ENCODE measurements at regions not wholly inside any gene's neighbourhood (a gene's known extent, or its start where the extent isn't known, plus 50 kb on each side); places are given as distances from the start of the nearest gene placed in this dataset.

DNA sequence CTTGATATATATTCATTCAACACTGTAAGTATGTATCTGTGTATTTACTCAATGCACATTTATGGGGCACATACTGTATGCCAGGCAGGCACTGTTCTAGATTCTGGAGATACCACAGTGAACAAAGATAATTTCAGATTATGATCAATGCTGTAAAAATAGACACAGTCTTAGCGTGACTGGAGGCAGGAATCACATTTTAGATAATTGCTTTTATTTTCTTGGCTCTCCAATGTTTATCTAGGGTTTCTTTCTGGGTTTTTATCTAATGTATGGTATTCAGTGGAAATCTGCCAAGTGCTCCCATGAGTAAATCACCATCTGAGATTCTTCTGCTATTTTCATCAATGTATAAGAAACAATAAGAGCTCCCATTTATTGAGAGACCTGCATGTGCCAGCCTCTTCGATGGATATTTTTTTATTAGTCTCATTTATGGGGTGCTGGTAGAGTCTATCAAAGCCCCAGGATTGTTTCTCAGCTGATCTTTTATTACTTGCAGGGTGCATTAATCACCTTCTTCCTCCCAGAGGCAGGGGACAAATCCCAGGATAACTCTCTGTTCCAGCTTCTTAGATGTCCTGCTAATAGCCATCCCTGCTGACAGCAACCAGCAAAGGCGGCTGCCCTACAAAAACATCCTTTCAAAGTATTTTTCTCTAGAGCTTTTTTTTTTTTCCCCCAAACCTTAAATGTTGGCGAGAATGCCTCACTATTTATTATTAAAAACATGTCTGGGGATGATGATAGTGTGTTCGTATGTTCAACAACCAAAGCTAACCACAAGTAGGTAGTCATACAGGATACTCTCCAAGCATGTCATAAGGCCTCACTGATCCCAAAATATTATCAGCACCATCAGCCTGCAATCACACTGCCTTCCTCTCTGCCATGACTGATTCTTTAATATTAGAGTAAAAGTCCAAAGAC, 331.0 kb upstream of the RASGRP1 start:
- no peak for DNase-seq

GRCh38 chr15:38896647-38897046, 332.0 kb upstream of the RASGRP1 start:
- no peak for DNase-seq

DNA sequence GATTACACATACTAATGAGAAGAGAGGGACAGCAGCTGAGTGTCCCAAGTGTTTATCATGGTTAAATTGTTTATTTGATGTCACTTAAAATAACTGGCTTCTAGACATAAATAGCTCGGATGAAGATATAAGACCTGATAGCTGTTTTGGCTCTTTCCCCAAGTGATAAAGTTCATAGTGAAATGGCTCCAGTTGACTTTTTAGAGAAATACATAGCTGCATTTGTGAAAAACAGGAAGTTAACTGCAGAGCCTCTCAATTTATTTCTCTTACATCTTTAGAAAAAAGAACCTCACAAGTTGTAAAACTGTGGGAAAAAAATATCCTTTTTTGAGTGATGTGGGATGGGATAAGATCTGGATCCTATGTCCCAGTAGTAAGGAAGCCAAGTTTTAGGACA, 332.9 kb upstream of the RASGRP1 start:
- DNase-seq = no peak

DNA sequence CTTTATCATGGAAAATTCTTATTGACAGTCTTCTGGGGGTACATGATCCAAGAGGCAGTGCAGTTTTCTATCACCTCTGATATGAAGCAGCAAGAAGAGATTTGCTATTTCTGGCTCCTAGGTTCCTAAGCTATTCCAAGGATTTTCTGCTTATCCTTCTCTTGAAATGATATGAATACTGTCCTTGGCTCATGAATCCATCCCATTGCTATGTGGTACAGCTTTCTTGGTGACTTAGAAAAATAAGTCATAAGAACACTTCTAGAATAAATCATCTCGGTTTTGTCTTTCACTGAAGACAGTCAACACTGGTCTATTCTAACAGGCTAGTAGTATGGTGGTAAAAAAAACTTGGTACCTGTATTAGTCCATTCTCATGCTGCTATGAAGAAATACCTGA, 333.6 kb upstream of the RASGRP1 start:
- no peak for DNase-seq

DNA sequence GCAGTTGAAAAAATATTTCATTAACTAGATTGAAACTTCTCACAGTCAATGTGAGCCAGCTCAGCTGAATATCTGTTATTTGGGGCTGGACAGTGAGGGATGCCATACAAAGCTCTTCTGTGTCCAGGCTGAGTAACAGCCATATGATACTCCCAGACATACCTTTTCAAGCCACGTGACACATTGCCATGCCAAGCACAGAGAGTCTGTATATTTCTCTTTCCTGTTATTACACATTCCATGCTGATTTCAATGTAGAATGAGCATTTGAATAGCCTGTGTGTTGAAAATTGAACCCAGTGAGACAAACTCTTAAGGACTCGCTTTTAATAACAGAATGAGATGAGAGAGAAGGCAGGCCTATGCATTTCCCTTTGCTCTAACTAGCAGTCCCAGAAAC, 334.7 kb upstream of the RASGRP1 start:
- DNase-seq = no peak

DNA sequence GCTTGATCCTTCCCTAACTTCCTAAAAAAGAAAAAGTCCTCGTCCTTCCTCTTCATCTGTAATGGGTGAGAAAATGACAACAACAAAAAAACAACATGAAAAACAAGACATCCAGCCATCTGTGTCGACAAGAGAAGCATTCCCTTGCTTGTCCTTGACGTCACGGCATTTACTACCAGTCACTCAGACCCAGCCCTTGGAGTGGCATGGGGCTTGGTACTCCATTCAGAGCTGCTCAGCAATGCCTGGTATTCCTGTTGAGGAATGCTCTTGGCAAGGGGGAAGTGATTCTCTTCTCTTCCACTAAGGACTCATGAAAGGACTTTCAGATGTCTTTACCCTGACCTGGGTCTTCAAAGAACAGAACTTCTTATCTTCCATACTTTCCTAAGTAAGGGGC, 339.7 kb upstream of the RASGRP1 start:
- DNase-seq = no peak

- no peak for DNase-seq
Measured at GRCh38 chr15:38905632-38906031, 341.0 kb upstream of the RASGRP1 start.

- no peak for DNase-seq
Measured at GRCh38 chr15:38920966-38921365, 356.4 kb upstream of the RASGRP1 start.

- DNase-seq = no peak
Measured at GRCh38 chr15:38921471-38921870, 356.9 kb upstream of the RASGRP1 start.

DNA sequence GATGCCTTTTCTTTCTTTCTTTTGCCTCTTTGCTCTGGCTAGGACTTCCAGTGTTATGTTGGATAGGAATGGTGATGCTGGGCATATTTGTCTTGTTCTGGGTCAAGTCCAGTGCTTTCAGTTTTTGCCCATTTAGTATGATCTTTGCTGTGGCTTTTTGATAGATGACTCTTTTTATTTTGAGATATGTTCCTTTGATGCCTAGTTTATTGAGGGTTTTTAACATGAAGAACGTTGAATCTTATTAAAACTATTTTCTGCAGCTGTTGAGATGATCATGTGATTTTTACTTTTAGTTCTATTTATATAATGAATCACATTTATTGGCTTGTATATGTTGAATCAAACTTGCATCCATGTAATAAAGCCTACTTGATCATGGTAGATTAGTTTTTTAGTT, 363.8 kb upstream of the RASGRP1 start:
- DNase-seq = no peak

GRCh38 chr15:38930851-38931572, 366.4 kb upstream of the RASGRP1 start:
- DNase-seq = no peak

GRCh38 chr15:38941399-38941953, 376.9 kb upstream of the RASGRP1 start:
- no peak for DNase-seq

GRCh38 chr15:38944536-38944935, 379.9 kb upstream of the RASGRP1 start:
- DNase-seq = no peak

DNA sequence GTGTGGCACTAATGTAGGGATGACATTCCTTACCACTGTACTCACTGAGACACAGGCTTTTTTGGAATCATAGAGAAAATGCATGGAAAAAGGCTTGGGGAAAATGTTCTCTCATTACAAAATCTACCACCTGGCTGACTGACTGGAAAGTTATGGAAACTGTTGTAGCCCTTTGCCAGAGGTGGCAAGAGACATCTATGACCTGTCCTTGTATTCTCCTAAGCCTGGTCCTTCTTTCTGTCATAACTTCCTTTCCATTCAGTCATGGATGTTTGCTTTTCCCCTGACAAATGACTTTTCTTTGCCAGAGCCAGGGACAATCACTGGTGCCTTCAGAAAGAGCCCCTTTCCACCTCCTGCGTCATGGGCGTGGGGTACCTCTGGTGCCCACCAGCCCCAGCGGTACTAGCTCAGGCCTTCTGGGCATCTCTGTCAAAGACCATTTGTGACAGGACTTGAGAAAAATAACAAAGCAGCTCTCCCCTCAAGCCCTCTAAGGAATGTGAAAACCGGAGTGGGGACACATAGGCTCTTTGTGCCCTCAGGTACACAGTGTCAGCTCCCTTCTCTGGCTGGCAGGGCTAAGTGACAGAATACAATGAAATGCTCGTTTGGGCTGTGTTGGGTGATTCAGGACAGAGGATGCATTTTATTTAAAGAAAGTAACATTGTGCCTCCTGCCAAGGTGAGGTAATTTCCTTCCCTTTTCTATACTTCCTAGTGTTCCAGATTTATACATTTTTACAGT, 381.1 kb upstream of the RASGRP1 start:
- DNase-seq = no peak

GRCh38 chr15:38954090-38954489, 389.5 kb upstream of the RASGRP1 start:
- no peak for DNase-seq

GRCh38 chr15:38961456-38961855, 396.8 kb upstream of the RASGRP1 start:
- DNase-seq = no peak

DNA sequence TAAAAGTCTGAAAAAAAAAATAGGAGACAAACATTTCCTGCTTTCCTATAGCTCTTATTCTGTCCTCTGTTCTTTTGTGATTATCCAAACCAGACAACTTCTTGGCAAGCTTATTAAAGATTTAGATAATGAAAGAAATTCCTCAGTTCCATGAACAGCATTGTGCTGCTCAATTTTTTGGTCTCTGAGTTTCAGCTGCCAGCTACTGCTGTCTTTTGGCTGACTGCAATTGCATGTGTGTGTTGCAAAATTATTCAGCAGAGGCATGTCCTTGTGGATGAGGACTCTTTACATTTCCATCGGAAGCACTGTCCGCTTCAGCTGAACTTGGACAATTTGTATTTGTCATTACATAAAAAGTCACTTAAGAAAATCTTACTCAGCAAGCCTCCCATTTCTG, 397.3 kb upstream of the RASGRP1 start:
- no peak for DNase-seq

- DNase-seq = no peak
Measured at GRCh38 chr15:38972831-38973230, 408.2 kb upstream of the RASGRP1 start.

- no peak for DNase-seq
Measured at GRCh38 chr15:38975282-38975990, 410.8 kb upstream of the RASGRP1 start.

GRCh38 chr15:38991126-38991525, 426.5 kb upstream of the RASGRP1 start:
- DNase-seq = no peak

GRCh38 chr15:38991701-38992100, 427.1 kb upstream of the RASGRP1 start:
- DNase-seq = no peak

DNA sequence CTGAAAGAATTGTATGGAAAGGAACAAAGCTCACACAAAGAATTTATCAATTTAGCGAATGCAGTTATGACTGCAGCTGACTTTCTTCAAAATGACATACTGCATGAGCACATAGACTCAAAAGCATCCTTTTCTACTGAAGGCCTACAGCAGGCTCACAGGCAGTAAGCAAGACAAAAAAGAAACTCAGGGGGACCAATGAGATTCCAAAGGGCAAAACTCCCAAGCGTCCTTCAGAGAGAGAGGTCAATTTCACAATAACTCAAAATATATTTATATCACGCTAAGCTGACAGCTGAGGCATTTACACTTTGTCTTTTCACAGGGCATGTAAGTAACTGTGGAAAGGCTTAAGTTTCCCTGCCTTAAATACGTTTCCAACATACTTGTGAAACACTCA, 427.9 kb upstream of the RASGRP1 start:
- no peak for DNase-seq

- no peak for DNase-seq
Measured at GRCh38 chr15:38992930-38993329, 428.3 kb upstream of the RASGRP1 start.
